ENCODE measurements at regions not wholly inside any gene's neighbourhood (a gene's known extent, or its start where the extent isn't known, plus 50 kb on each side); places are given as distances from the start of the nearest gene placed in this dataset.

DNA sequence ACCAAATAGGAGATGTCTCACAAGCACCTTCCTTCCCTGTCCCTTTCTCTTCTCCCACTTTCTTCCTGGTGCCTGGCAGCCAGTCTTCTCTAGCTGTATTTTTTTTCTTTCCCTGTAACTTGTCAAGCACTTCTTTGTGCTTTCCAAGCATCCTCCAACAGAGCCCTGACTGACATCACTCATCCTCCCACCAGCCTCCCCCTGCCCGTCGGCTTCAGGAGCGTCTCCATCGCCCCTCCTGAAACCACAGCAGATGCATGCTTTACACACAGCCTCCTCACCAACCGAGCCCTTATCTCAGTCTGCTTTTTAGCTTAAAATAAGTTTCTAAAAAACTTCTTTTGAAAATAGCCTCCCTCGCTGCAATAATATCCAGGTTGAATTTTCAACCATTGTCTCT, 268.7 kb upstream of the CDH5 start:
- TF ChIP-seq ZNF274 (IDR thresholded peaks at IDR 0.05; ENCODE audit: borderline replicate concordance, extremely low read depth, low read length) (no peak), GTF2F1 (IDR thresholded peaks at IDR 0.05; ENCODE audit: borderline replicate concordance, low read depth, low read length) (no peak), POU5F1 (IDR thresholded peaks at IDR 0.05; ENCODE audit: low read depth, low read length) (no peak), NANOG (IDR thresholded peaks at IDR 0.05; ENCODE audit: insufficient read depth, low read depth, low read length, poor library complexity, severe bottlenecking) (no peak), SAP30 (IDR thresholded peaks at IDR 0.05; ENCODE audit: insufficient read depth, insufficient replicate concordance, low read length) (no peak), MAFK (IDR thresholded peaks at IDR 0.05; ENCODE audit: low read depth, low read length) (no peak)
- Histone ChIP-seq H3K79me1 (ENCODE audit: low read depth, low read length) (no peaks in the 10 kb centered on the region), H3K79me2 (ENCODE audit: control insufficient read depth in 1 of 2, insufficient read depth in 2 of 2, low read length in 2 of 2) (no peaks in the 10 kb centered on the region), H3K4ac (replicated peaks; ENCODE audit: insufficient read length, low read depth, low read length) (no peak overlapping the region), H3K18ac (ENCODE audit: extremely low read depth, low read length) (no peak overlapping the region), H3K4me2 (ENCODE audit: insufficient read depth in 1 of 2, low read depth in 2 of 2, low read length in 2 of 2) (no peak overlapping the region), H3K23me2 (ENCODE audit: low read depth, low read length) (no peaks in the 10 kb centered on the region), H2BK12ac (ENCODE audit: low read depth, low read length) (no peak overlapping the region), H3K27ac (ENCODE audit: low read depth, low read length) (no peak overlapping the region), H3K9me3 (ENCODE audit: insufficient read depth in 2 of 2, low read depth in 1 of 2, low read length in 1 of 2) (no peaks in the 10 kb centered on the region), H2BK20ac (ENCODE audit: low read length) (no peak overlapping the region), H4K5ac (ENCODE audit: insufficient read length, low read depth, low read length) (no peak overlapping the region), H3K4me3 (ENCODE audit: extremely low read depth in 1 of 4, insufficient read depth in 2 of 4, low read depth in 3 of 4, low read length in 4 of 4) (no peak overlapping the region), H2AFZ (ENCODE audit: low read length) (no peak overlapping the region), H2AK5ac (ENCODE audit: low read depth, low read length) (no peak overlapping the region), H3K9ac (replicated peaks in 1 of 4; ENCODE audit: extremely low read depth in 1 of 4, low read depth in 3 of 4, low read length in 3 of 4) (no peak overlapping the region), H4K8ac (ENCODE audit: extremely low read depth, insufficient read depth, low read length) (no peak overlapping the region), H3K4me1 (replicated peaks in 1 of 4; ENCODE audit: control insufficient read depth in 3 of 4, insufficient read depth in 4 of 4, low read length in 3 of 4) (no peaks in the 10 kb centered on the region; a peak in 1 of 7 replicates), H3K23ac (ENCODE audit: insufficient read length) (no peak overlapping the region), H3K14ac (ENCODE audit: insufficient read length) (no peak overlapping the region), H3K56ac (replicated peaks; ENCODE audit: insufficient read length, low read depth, low read length) (no peak overlapping the region), H3K36me3 (ENCODE audit: control insufficient read depth in 2 of 4, insufficient read depth in 4 of 4, low read length in 3 of 4) (no peaks in the 10 kb centered on the region), H4K20me1 (replicated peaks in 1 of 2; ENCODE audit: control insufficient read depth in 1 of 2, insufficient read depth in 2 of 2, low read length in 2 of 2) (no peaks in the 10 kb centered on the region), H2BK120ac (replicated peaks; ENCODE audit: low read depth, low read length) (no peak overlapping the region), H3K27me3 (replicated peaks in 1 of 4; ENCODE audit: control insufficient read depth in 3 of 4, extremely low read depth in 1 of 4, insufficient read depth in 3 of 4, low read length in 3 of 4) (no peaks in the 10 kb centered on the region), H2BK5ac (ENCODE audit: low read depth, low read length) (no peak overlapping the region), H2BK15ac (ENCODE audit: low read length) (no peak overlapping the region), H4K91ac (replicated peaks; ENCODE audit: insufficient read length, low read length) (no peak overlapping the region)
- DNase-seq (ENCODE audit: low read depth in 1 of 2, low spot score in 2 of 2) = no peak
- CTCF ChIA-PET (ENCODE audit: partially characterized antibody) = interaction anchor here (0.7 to 1.4 kb wide), 3 partner anchors 8 to 17 kb away, joined by 4 to 5 read pairs (median 4); no protein-coding TSS in a partner anchor
- POLR2A ChIA-PET (ENCODE audit: partially characterized antibody) = interaction anchor here (1.0 kb wide), 1 partner anchor 15 kb away, joined by 3 read pairs; no protein-coding TSS in a partner anchor
- WGBS, 2 experiments (ENCODE audit: extremely low coverage in 1 of 2, insufficient coverage in 1 of 2, insufficient read length in 1 of 2, insufficient replicate concordance in 2 of 2, low coverage in 1 of 2, low lambda C conversion rate in 2 of 2, missing lambda C conversion rate in 1 of 2) = 78% methylated on average over 6 of the region's 6 CpGs; no CpG with 5 or more reads in 1 of the 2 experiments
- FAIRE-seq = no peak

Data from H1 (cell line).